Stimulated activated CD8-positive, alpha-beta memory T cell treated with anti-CD3 and anti-CD28 coated beads, Interleukin-12 subunit alpha, Interleukin-12 subunit beta, amount 100 ng/mL, for 24 hours (primary cell): ENCODE measurements at regions not wholly inside any gene's neighbourhood (a gene's known extent, or its start where the extent isn't known, plus 50 kb on each side); places are given as distances from the start of the nearest gene placed in this dataset.
"Not testable (repeated sequence)": the region's sequence is repeated elsewhere in the genome, so short reads cannot be mapped to it uniquely, and the experiment has no call there.

Source experiments
- DNase-seq: peaks from one replicate; pipeline ENCODE4 v3.0.0-alpha.2; 2020; ENCODE audit errors: extremely low read depth

- DNase-seq, result not testable (repeated sequence)
These were observed 350.3 kb downstream of the ANAPC1 start for GRCh38 chr2:111533557-111534247.

DNA sequence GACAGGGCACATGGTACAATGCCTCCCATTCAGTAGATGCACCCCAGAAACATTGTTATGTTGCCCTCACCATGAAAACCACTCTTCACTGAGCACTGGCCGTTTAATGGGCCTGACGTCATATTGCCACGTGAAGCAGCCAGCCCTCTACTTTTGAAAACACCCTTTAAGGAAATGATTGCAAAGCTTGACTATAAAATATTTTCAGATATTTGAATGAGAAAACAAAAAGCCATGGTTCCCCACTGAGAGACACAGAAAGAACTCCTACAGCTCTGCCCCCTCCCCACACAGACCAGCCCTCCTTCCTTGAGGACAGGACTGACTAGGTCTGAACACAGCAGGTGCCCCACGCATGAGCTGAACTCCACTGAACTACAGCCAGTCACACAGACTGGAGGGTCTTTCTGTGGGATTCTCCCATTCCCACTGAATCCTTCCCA, 349.1 kb downstream of the ANAPC1 start:
- no peak for DNase-seq

- DNase-seq, result no peak
These were observed 348.6 kb downstream of the ANAPC1 start for GRCh38 chr2:111535404-111535803.

GRCh38 chr2:111537078-111537655, 346.8 kb downstream of the ANAPC1 start:
- DNase-seq, result no peak

DNA sequence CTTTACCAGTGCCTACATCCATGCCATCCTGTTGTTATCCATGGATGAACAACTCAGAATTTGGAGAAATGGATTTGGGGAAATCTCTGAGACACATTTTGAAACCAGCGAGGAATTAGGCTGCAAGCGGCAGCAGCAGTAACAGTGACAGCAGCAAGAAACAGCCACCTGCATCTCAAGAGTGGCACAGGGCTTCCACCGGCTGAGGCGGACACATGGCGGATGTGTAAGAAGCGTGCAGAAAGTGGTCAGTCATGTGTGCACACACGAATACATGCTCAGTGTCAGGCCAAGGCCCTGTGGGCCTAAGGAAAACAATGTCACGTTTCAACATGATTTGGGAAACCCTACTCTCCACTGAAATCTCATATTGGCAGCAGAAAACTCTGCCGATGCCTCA, 344.0 kb downstream of the ANAPC1 start:
- not testable (repeated sequence) for DNase-seq

GRCh38 chr2:111542120-111542774, 341.7 kb downstream of the ANAPC1 start:
- DNase-seq, result not testable (repeated sequence)

GRCh38 chr2:111544006-111544405, 340.0 kb downstream of the ANAPC1 start:
- not testable (repeated sequence) for DNase-seq

GRCh38 chr2:111545723-111546431, 338.1 kb downstream of the ANAPC1 start:
- DNase-seq, result not testable (repeated sequence)

DNA sequence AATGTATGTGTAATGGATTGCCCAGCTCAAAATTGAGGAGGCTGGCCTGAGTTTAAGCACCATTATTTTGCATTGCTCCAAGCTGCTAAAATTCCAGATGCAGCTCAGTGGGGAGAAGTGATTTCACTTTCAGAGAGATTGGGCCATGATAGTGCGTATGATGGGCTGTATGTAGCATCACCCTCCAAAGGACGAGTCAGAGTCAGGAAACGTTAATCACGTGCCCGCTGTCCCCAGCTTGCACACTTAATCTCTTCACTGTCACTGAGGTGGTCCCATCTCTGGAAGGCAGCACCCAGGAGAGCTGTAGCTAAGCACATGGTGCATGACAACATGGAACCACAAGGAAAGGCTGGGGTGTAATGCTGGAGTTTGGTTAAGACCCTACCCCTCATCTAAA, 337.4 kb downstream of the ANAPC1 start:
- DNase-seq, result not testable (repeated sequence)

- DNase-seq, result not testable (repeated sequence)
These were observed 334.8 kb downstream of the ANAPC1 start for GRCh38 chr2:111549174-111549573.

DNA sequence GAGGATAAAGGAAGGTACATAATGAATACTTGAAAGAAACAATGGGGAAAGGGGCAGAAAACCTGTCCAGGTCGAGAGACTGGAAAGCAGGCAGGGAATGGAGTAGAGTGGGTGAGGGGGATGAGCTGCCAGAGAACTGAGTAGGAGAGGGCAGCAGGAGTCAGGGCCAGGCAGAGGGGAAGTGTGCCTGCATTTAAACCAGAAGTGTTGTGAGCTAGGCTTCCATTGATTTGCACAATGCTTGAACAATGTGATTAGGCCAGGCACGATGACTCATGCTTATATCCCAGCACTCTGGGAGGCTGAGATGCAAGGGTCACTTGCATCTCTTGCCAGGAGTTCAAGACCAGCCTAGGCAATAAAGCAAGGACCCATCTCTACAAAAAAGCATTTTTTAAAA, 332.6 kb downstream of the ANAPC1 start:
- DNase-seq, result not testable (repeated sequence)

DNA sequence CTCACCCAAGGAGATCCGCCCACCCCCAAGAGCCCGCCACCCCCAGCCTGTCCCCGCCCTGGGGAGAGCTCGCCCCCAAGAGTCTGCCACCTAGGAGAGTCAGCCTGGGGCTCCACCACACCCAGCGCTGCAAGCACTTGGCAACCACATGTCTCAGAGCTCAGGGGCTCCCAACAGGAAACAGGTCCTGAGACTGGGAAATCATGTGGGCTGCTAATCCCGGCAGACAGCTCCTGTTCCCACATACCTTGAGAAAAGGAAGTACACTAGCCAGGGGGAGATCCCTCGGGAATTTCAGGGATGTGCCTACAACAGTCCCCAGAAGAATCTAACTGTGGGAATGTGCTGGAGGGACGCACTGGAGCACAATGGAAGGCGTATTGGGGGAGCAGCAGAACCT, 331.4 kb downstream of the ANAPC1 start:
- not testable (repeated sequence) for DNase-seq

GRCh38 chr2:111559301-111559700, 324.7 kb downstream of the ANAPC1 start:
- DNase-seq, result not testable (repeated sequence)

DNA sequence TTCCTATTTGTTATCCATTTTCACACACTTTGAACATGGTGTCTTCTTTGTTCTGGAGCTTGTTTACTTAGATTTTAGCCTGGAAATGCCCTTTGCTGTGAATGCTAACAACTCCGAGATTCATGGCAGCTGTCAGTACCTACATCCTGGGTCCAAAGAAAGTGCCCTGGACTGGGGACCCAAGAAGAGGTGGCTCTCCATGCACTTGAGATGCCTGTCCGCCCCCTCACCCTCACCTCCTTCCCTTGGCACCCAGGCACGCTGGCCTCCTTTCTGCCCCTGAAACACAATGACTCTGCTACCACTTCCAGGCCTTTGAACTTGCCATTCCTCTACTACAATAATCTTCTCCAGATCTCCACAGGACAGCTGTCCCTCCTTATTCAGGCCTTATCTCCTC, 324.2 kb downstream of the ANAPC1 start:
- not testable (repeated sequence) for DNase-seq

DNA sequence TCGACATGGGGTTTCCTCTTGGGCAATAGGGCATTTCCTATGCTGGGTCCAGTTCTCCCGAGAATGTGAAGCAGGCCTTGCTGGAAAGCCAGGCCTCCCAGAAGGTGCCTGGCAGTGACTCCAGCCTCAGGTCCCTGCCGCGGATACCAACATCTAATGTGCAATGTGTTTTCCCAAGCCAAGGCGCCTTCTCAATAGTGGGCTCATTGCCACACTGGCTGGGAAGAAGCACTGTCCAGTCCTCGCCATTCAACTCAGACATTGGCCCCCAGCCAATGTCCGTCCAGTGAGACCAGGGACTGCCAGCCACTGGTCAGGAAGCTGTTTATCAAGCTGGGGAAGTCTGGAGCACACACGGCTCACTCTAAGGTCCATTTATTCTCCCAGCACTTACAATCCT, 317.9 kb downstream of the ANAPC1 start:
- DNase-seq, result not testable (repeated sequence)

DNA sequence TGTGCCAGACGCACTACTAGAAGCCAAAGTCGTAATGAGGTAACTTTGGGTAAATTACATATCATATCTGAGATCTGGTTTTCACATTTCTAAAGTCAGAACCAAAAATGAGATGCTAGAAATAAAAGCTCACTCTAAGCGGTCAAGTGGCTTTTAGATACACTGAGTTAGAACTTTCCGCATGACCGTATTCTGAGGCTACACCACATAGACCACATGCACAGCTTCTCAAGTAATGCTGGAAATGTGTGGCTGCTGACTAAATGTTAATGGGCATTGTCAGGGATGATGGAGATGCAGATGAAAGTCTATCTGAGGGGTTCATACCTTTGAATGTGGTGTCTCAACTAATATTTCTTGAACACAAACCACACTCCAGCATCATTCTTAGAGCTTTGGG, 316.8 kb downstream of the ANAPC1 start:
- not testable (repeated sequence) for DNase-seq

DNA sequence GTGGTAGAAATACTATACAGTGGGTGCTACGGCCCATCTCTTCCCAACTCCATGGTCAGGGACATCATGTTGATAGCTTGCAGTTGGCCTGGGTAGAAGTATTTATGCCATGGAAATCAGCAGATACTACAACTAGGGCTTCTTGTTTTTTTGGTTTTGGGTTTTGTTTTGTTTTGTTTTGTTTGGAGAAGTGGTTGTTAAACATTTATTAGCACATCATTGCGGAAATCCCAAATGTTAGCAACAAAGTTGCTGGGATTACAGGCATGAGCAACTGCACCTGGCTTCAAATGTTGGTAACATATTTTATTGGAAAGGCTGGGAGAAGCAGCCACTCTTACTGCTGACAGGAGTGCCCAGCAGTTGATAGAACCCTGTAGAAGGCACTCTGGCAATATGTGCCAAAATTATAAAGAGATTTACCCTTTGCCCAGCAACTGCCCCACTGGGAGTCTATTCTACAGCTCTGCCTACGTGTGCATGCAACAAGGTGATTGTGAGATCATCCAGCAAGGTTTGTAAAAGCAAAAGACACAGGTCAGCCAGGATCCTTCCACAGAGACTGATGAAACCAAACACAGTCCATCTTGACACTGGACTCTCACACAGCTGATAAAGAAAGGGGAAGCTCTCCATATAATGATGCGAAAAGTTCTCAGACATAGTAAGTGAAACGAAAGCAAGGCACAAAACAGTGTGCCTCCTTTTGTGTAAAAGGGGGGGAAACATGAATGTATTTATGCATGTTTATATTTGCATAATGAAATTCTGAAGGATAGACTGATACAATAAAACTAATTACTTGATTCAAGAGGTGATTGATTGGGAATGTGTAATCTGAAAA, 314.4 kb downstream of the ANAPC1 start:
- not testable (repeated sequence) for DNase-seq

DNA sequence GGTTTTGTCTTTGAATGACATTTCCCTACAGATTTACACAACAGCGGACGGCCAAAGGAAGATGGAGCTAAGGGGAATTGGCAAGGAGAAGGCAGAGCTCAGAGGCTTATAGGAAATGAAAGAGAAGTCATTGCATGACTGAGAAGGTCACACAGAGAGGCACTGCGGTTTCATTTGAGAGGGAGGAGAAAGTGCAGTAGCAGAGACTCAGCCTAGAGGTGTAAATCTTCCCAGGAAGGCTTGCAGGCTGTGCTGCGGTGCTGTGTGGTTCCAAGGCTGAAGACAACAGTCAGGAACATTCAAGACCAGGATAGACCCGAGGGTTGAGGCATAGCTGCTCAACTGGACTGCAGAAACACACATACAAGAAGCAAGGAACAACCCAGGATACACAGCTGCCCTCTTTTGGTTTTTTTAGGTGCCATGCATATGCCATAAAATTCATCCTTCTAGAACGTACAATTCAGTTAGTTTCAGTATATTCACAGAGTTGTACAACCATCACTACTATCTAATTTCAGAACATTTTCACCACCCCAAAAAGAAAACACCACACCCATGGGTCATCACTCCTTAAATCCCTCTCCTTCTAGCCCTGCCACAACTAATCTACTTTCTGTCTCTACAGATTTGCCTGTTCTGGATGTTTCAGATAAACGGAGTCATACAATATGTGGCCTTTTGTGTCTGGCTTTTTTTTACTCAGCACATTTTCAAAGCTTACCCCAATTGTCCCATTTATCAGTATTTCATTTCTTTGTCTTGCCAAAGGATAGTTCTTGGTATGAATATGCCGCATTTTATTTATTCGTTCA, 313.5 kb downstream of the ANAPC1 start:
- DNase-seq, result not testable (repeated sequence)

- DNase-seq, result not testable (repeated sequence)
These were observed 309.2 kb downstream of the ANAPC1 start for GRCh38 chr2:111574803-111575202.

GRCh38 chr2:111577154-111577885, 306.7 kb downstream of the ANAPC1 start:
- DNase-seq, result not testable (repeated sequence)
